ENCODE measurements at regions not wholly inside any gene's neighbourhood (a gene's known extent, or its start where the extent isn't known, plus 50 kb on each side); places are given as distances from the start of the nearest gene placed in this dataset.

DNA sequence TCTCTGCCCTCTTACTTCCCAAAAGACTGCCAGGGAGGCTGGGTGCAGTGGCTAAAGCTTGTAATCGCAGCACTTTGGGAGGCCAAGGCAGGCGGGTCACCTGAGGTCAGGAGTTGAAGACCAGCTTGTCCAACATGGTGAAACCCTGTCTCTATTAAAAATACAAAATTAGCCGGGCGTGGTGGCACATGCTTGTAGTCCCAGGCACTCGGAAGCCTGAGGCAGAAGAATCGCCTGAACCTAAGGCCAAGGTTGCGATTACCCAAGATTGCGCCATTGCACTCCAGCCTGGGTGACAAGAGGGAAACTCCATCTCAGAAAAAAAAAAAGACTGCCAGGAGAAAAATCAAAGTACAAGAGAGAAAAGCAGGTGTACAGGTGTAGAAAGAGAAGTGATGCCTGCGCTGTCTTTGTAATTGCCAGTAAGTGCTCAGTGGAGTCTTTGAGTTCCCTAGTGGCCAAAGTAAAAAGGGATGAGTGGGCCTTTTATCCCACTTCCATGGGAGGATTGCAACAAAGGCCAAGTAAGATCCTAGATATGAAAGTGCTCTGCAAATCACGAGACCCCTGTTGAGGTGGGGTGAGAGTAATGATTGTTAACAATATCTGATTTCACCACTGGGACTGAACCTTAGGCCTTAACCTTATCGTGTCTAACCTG, 94.7 kb upstream of the WNT4 start:
- Histone ChIP-seq H3K27ac (ENCODE audit: low read depth in 1 of 2, low read length in 2 of 2) (no peak overlapping the region), H3K4me2 (replicated peaks; ENCODE audit: extremely low read depth, low read length, poor library complexity, severe bottlenecking) (no peak overlapping the region), H2AFZ (ENCODE audit: insufficient read depth, low read depth, low read length, poor library complexity, severe bottlenecking) (no peak overlapping the region), H3K27me3 (ENCODE audit: control insufficient read depth in 2 of 2, insufficient read depth in 2 of 2, low read length in 2 of 2) (peaks cover 0 to 6% of the 10 kb centered on the region in 2 donors), H3K4me1 (ENCODE audit: control insufficient read depth in 1 of 2, insufficient read depth in 2 of 2, low read length in 2 of 2) (no peaks in the 10 kb centered on the region), H4K20me1 (ENCODE audit: insufficient read depth, low read length) (no peaks in the 10 kb centered on the region), H3K4me3 (replicated peaks in 1 of 3; ENCODE audit: low read depth in 2 of 3, low read length in 3 of 3) (no peak overlapping the region), H3K9ac (ENCODE audit: insufficient read depth, low read length, poor library complexity, severe bottlenecking) (no peak overlapping the region), H3K79me2 (ENCODE audit: insufficient read depth, low read length) (no peaks in the 10 kb centered on the region), H3K9me3 (replicated peaks in 1 of 2; ENCODE audit: control insufficient read depth in 1 of 2, insufficient read depth in 1 of 2, low read length in 2 of 2) (no peaks in the 10 kb centered on the region), H3K36me3 (replicated peaks in 1 of 2; ENCODE audit: control insufficient read depth in 1 of 2, insufficient read depth in 2 of 2, low read length in 2 of 2) (no peaks in the 10 kb centered on the region)
- TF ChIP-seq CTCF (IDR thresholded peaks at IDR 0.05), result no peak
- no peaks in the 10 kb centered on the region for H3K36me3 Mint-ChIP-seq
- DNase-seq, result no peak
- peaks cover 5 to 11% (median 5%) of the 10 kb centered on the region in 3 donors for H3K27me3 Mint-ChIP-seq (ENCODE audit: low read depth in 3 of 3)
- H3K9me3 Mint-ChIP-seq, result peaks cover 0 to 2% (median 0%) of the 10 kb centered on the region in 7 donors
- no peaks in the 10 kb centered on the region for H3K4me1 Mint-ChIP-seq
- intact Hi-C loops (cut with micrococcal nuclease), result no loop called here
- no peak overlapping the region for H3K4me3 Mint-ChIP-seq
- H3K27ac Mint-ChIP-seq, result no peak overlapping the region
- 91% methylated on average over 7 of the region's 11 CpGs for WGBS (ENCODE audit: insufficient coverage)

DNA sequence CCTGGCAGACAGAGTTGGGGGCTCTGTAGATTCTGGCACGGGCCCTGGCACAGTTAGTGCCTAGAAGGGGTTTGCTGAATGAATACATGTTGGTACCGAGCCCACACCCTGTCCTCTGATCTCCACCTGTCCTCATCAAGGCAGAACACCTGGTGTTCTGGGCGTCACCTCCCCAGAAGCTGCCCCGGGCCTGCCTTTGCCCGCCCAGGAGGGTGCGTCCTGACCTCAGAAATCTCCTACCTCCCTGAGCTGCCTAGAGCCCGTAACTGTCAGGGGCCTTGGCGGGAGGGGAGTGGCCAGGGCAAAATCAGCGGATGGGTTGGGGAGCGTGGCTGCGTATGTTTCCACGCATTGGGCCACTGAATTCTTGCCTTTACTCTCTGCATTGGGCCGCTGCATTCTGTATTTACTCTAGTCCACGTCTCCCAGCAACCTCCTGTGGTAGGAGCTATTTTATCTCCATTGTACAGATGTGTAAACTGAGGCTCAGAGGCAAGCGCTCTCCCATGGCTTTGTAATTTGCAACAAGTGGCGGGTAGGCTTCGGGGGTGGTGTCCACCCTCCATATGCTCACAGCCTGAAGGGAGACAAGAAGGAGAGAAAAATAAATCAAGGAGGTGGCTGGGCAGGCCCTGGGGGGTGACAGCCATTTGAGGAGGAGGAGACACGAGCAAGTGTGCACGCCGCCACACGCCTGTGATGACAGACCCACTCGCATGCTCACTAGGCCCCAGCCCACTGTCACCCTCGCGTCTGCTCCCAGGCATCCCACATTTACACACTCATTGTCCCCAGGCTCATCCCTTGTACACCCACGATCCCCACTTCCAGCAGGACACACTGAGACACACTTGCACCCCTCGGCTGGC, 95.7 kb upstream of the WNT4 start:
- Histone ChIP-seq H3K27ac (ENCODE audit: low read depth in 1 of 2, low read length in 2 of 2) (no peak overlapping the region), H3K4me3 (replicated peaks in 1 of 3; ENCODE audit: low read depth in 2 of 3, low read length in 3 of 3) (no peak overlapping the region), H3K9me3 (replicated peaks in 1 of 2; ENCODE audit: control insufficient read depth in 1 of 2, insufficient read depth in 1 of 2, low read length in 2 of 2) (no peaks in the 10 kb centered on the region), H3K4me2 (replicated peaks; ENCODE audit: extremely low read depth, low read length, poor library complexity, severe bottlenecking) (no peak overlapping the region), H2AFZ (ENCODE audit: insufficient read depth, low read depth, low read length, poor library complexity, severe bottlenecking) (no peak overlapping the region), H3K4me1 (ENCODE audit: control insufficient read depth in 1 of 2, insufficient read depth in 2 of 2, low read length in 2 of 2) (no peaks in the 10 kb centered on the region), H4K20me1 (ENCODE audit: insufficient read depth, low read length) (no peaks in the 10 kb centered on the region), H3K36me3 (replicated peaks in 1 of 2; ENCODE audit: control insufficient read depth in 1 of 2, insufficient read depth in 2 of 2, low read length in 2 of 2) (no peaks in the 10 kb centered on the region), H3K27me3 (ENCODE audit: control insufficient read depth in 2 of 2, insufficient read depth in 2 of 2, low read length in 2 of 2) (peaks cover 0 to 6% of the 10 kb centered on the region in 2 donors), H3K79me2 (ENCODE audit: insufficient read depth, low read length) (no peaks in the 10 kb centered on the region), H3K9ac (ENCODE audit: insufficient read depth, low read length, poor library complexity, severe bottlenecking) (no peak overlapping the region)
- Mint-ChIP-seq H3K27me3 (ENCODE audit: low read depth in 3 of 3) (peaks cover 5 to 12% (median 5%) of the 10 kb centered on the region in 3 donors), H3K27ac (no peak overlapping the region), H3K36me3 (no peaks in the 10 kb centered on the region), H3K4me3 (no peak overlapping the region), H3K4me1 (no peaks in the 10 kb centered on the region), H3K9me3 (peaks cover 0 to 2% (median 0%) of the 10 kb centered on the region in 7 donors)
- intact Hi-C loops (cut with micrococcal nuclease), result no loop called here
- no peak for DNase-seq
- TF ChIP-seq CTCF (IDR thresholded peaks at IDR 0.05), result no peak
- 100% methylated on average over 16 of the region's 26 CpGs for WGBS (ENCODE audit: insufficient coverage)

Data from CD14-positive monocyte (primary cell).